ENCODE measurements at regions not wholly inside any gene's neighbourhood (a gene's known extent, or its start where the extent isn't known, plus 50 kb on each side); places are given as distances from the start of the nearest gene placed in this dataset.

GRCh38 chr2:23260621-23261020 is 124.4 kb upstream of the KLHL29 start (continued):
- TF ChIP-seq IKZF5 (CRISPR knock-in tag; IDR thresholded peaks at IDR 0.05) = no peak
- TF ChIP-seq RXRB (CRISPR knock-in tag; IDR thresholded peaks at IDR 0.05; ENCODE audit: borderline replicate concordance) = no peak
- no peak for TF ChIP-seq ZNF770 (CRISPR knock-in tag; IDR thresholded peaks at IDR 0.05)
- TF ChIP-seq SCMH1 (CRISPR knock-in tag; IDR thresholded peaks at IDR 0.05; ENCODE audit: borderline replicate concordance) = no peak
- TF ChIP-seq ZNF17 (CRISPR knock-in tag; IDR thresholded peaks at IDR 0.05) = no peak
- TF ChIP-seq ZNF549 (CRISPR knock-in tag; IDR thresholded peaks at IDR 0.05) = no peak
- no peak for TF ChIP-seq TEAD3 (CRISPR knock-in tag; optimal IDR thresholded peaks at IDR 0.05; ENCODE audit: borderline replicate concordance)
- TF ChIP-seq NRL (CRISPR knock-in tag; IDR thresholded peaks at IDR 0.05; ENCODE audit: borderline replicate concordance) = no peak

- no peak overlapping the region for H3K9ac ChIP-seq (ENCODE audit: insufficient read depth, low read depth, low read length)
- intact Hi-C loops (cut with micrococcal nuclease; ENCODE audit: unreplicated experiment) = no loop called here
- CTCF ChIA-PET (ENCODE audit: low intra/inter-chr PET ratio, low total read pairs) = no interaction called here
- no peak for TF ChIP-seq GMEB1 (CRISPR knock-in tag; IDR thresholded peaks at IDR 0.05; ENCODE audit: borderline replicate concordance)
- TF ChIP-seq ARNT2 (CRISPR knock-in tag; IDR thresholded peaks at IDR 0.05; ENCODE audit: low read depth) = no peak
- TF ChIP-seq ZNF230 (CRISPR knock-in tag; IDR thresholded peaks at IDR 0.05) = no peak
- no peak for TF ChIP-seq ZNF225 (CRISPR knock-in tag; IDR thresholded peaks at IDR 0.05)
- no peak for TF ChIP-seq ZNF841 (CRISPR knock-in tag; IDR thresholded peaks at IDR 0.05; ENCODE audit: borderline replicate concordance)
- TF ChIP-seq ISL2 (CRISPR knock-in tag; IDR thresholded peaks at IDR 0.05) = no peak
- no peak for TF ChIP-seq TCF7L2 (IDR thresholded peaks at IDR 0.05; ENCODE audit: low read depth, low read length)
- TF ChIP-seq TSC22D2 (CRISPR knock-in tag; IDR thresholded peaks at IDR 0.05; ENCODE audit: borderline replicate concordance) = no peak
- TF ChIP-seq ARNT (IDR thresholded peaks at IDR 0.05) = no peak
- TF ChIP-seq FOXA1 (IDR thresholded peaks at IDR 0.05) = no peak
- TF ChIP-seq FOXA1 (CRISPR knock-in tag; IDR thresholded peaks at IDR 0.05) = no peak
- no peak for TF ChIP-seq POLR2G (IDR thresholded peaks at IDR 0.05; ENCODE audit: low read depth, low read length)
- no peak for TF ChIP-seq WIZ (CRISPR knock-in tag; IDR thresholded peaks at IDR 0.05)
These were observed 116.3 kb upstream of the KLHL29 start for GRCh38 chr2:23268467-23269263.

More at GRCh38 chr2:23268467-23269263, 116.3 kb upstream of the KLHL29 start:
- H3K4me3 ChIP-seq (replicated peaks in 1 of 3; ENCODE audit: insufficient read depth in 1 of 3, low read depth in 2 of 3, low read length in 3 of 3) = no peak overlapping the region
- H3K4me2 ChIP-seq (ENCODE audit: low read depth, low read length) = no peak overlapping the region
- no peaks in the 10 kb centered on the region for H3K79me2 ChIP-seq (ENCODE audit: insufficient read depth, low read length)
- ATAC-seq (no peak), DNase-seq (ENCODE audit: low spot score) (no peak), FAIRE-seq (no peak)
- no peaks in the 10 kb centered on the region for H3K36me3 ChIP-seq (replicated peaks in 1 of 2; ENCODE audit: control insufficient read depth in 1 of 2, insufficient read depth in 2 of 2, low read length in 2 of 2)
- POLR2A ChIA-PET = no interaction called here
- no TSS peak for BruUV-seq (replicated peaks)
- no peak overlapping the region for H2AFZ ChIP-seq (ENCODE audit: low read length)
- 3% methylated on average over 3 of the region's 3 CpGs for WGBS (ENCODE audit: low lambda C conversion rate)
- H3K27me3 ChIP-seq (ENCODE audit: control insufficient read depth in 1 of 2, insufficient read depth in 2 of 2, low read length in 2 of 2) = no peaks in the 10 kb centered on the region
- no peak overlapping the region for H3K27ac ChIP-seq (ENCODE audit: extremely low read length, insufficient read depth, low read length)
- H4K20me1 ChIP-seq (ENCODE audit: insufficient read depth, low read length) = no peaks in the 10 kb centered on the region
- no peaks in the 10 kb centered on the region for H3K4me1 ChIP-seq (ENCODE audit: insufficient read depth, low read length)
- H3K9me3 ChIP-seq (ENCODE audit: low read length) = no peaks in the 10 kb centered on the region
- in situ Hi-C loops (cut with HindIII; ENCODE audit: extremely low pct_ligation_motif_present, low pct_unique_long_range_greater_than_20kb) = no loop called here

All from HepG2 (cell line).